ENCODE measurements at regions not wholly inside any gene's neighbourhood (a gene's known extent, or its start where the extent isn't known, plus 50 kb on each side); places are given as distances from the start of the nearest gene placed in this dataset.

DNA sequence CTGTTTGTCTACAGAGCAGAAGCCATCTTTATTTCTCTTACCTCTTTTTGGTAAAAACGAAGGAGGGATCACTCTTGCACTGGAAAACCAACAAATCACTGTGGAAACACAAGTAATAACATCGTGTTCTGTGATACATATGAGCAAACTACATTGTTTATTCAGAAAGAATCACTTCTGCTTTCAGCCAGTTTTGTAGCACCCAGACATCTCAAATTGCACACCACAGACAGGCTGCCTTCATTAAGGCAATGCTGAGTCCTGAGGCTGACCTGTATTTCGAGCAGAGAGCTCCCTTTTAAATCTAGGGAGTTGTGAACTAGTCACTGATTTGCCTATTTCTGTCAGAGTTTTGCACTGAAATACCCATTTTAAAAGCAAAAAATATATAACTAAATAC is 1003.2 kb upstream of the FAM98A start:
- Histone ChIP-seq H3K9me3 (ENCODE audit: control insufficient read depth, low read length) (no peaks in the 10 kb centered on the region), H3K4me1 (ENCODE audit: control insufficient read depth, insufficient read depth, low read length, poor library complexity, severe bottlenecking) (no peaks in the 10 kb centered on the region), H3K27ac (ENCODE audit: insufficient read depth, low read length, poor library complexity, severe bottlenecking) (no peak overlapping the region), H3K36me3 (ENCODE audit: control insufficient read depth, insufficient read depth, low read length) (no peaks in the 10 kb centered on the region), H3K4me3 (ENCODE audit: insufficient read depth, low read depth, low read length, poor library complexity, severe bottlenecking) (no peak overlapping the region), H3K27me3 (replicated peaks; ENCODE audit: control insufficient read depth, insufficient read depth, low read length, poor library complexity, severe bottlenecking) (no peaks in the 10 kb centered on the region)
- no peak for DNase-seq

GRCh38 chr2:34601561-34601960 is 1002.5 kb upstream of the FAM98A start:
- Histone ChIP-seq H3K27me3 (replicated peaks; ENCODE audit: control insufficient read depth, insufficient read depth, low read length, poor library complexity, severe bottlenecking) (no peaks in the 10 kb centered on the region), H3K4me1 (ENCODE audit: control insufficient read depth, insufficient read depth, low read length, poor library complexity, severe bottlenecking) (no peaks in the 10 kb centered on the region), H3K27ac (ENCODE audit: insufficient read depth, low read length, poor library complexity, severe bottlenecking) (no peak overlapping the region), H3K4me3 (ENCODE audit: insufficient read depth, low read depth, low read length, poor library complexity, severe bottlenecking) (no peak overlapping the region), H3K36me3 (ENCODE audit: control insufficient read depth, insufficient read depth, low read length) (no peaks in the 10 kb centered on the region), H3K9me3 (ENCODE audit: control insufficient read depth, low read length) (no peaks in the 10 kb centered on the region)
- no peak for DNase-seq

- Histone ChIP-seq H3K4me3 (ENCODE audit: insufficient read depth, low read depth, low read length, poor library complexity, severe bottlenecking) (no peak overlapping the region), H3K27me3 (replicated peaks; ENCODE audit: control insufficient read depth, insufficient read depth, low read length, poor library complexity, severe bottlenecking) (no peaks in the 10 kb centered on the region), H3K27ac (ENCODE audit: insufficient read depth, low read length, poor library complexity, severe bottlenecking) (no peak overlapping the region), H3K9me3 (ENCODE audit: control insufficient read depth, low read length) (no peaks in the 10 kb centered on the region), H3K4me1 (ENCODE audit: control insufficient read depth, insufficient read depth, low read length, poor library complexity, severe bottlenecking) (no peaks in the 10 kb centered on the region), H3K36me3 (ENCODE audit: control insufficient read depth, insufficient read depth, low read length) (no peaks in the 10 kb centered on the region)
- no peak for DNase-seq
These were observed 979.5 kb upstream of the FAM98A start for GRCh38 chr2:34578641-34579040.

DNA sequence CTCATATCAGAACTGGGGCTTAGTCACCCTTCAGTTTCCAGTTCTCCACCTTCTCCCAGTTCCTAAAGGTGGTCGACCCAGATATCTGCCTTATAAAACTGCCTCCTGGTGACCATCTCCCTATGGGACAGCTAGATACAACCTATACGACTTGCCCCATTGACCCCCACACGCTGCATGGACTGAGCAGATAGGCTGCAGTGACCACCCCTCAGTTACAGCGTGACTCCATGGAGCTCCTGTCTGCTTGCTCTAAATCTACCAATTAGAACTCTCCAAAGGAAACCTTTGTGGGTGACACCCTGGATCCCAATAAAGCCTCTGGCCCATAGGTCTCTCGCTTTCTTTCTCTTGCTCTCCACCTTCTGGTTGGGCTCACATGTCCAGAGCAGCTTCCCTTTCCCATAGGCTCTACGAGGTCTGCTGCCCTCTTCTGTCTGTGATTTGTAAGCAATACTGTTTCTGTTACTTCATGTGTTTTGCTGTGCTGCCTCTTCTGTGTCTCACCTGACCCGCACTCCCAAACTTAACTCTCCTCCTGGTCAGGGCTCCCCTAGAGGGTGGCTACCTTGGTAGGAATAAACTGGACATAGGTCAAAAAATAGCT is 971.3 kb upstream of the FAM98A start:
- Histone ChIP-seq H3K4me1 (ENCODE audit: control insufficient read depth, insufficient read depth, low read length, poor library complexity, severe bottlenecking) (no peaks in the 10 kb centered on the region), H3K9me3 (ENCODE audit: control insufficient read depth, low read length) (no peaks in the 10 kb centered on the region), H3K36me3 (ENCODE audit: control insufficient read depth, insufficient read depth, low read length) (no peaks in the 10 kb centered on the region), H3K27me3 (replicated peaks; ENCODE audit: control insufficient read depth, insufficient read depth, low read length, poor library complexity, severe bottlenecking) (no peaks in the 10 kb centered on the region), H3K27ac (ENCODE audit: insufficient read depth, low read length, poor library complexity, severe bottlenecking) (no peak overlapping the region), H3K4me3 (ENCODE audit: insufficient read depth, low read depth, low read length, poor library complexity, severe bottlenecking) (no peak overlapping the region)
- no peak for DNase-seq

GRCh38 chr2:34567128-34567527 is 968.0 kb upstream of the FAM98A start:
- H3K36me3 ChIP-seq (ENCODE audit: control insufficient read depth, insufficient read depth, low read length), result no peaks in the 10 kb centered on the region

DNA sequence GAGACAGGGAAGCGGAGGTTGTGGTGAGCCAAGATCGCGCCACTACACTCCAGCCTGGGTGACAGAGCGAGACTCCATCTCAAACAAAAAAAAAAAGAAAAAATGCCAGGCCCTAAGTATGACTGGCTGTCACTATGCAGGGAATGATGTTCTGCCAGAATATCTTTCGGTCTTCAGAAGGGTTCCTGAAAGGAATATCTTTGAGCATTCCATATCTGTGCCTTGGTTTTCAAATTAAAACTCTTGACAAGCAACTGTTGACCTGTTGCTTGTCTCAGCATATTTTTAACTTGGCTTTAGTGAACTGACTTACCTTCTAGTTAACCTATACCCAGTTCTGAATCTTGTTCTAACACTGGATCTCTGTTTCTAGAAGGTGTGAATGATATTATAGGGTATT is 953.2 kb upstream of the FAM98A start:
- H3K9me3 ChIP-seq (ENCODE audit: control insufficient read depth, low read length), result no peaks in the 10 kb centered on the region
- no peak overlapping the region for H3K4me3 ChIP-seq (ENCODE audit: insufficient read depth, low read depth, low read length, poor library complexity, severe bottlenecking)
- H3K27me3 ChIP-seq (replicated peaks; ENCODE audit: control insufficient read depth, insufficient read depth, low read length, poor library complexity, severe bottlenecking), result no peaks in the 10 kb centered on the region
- H3K4me1 ChIP-seq (ENCODE audit: control insufficient read depth, insufficient read depth, low read length, poor library complexity, severe bottlenecking), result no peaks in the 10 kb centered on the region
- no peak for DNase-seq
- H3K36me3 ChIP-seq (ENCODE audit: control insufficient read depth, insufficient read depth, low read length), result no peaks in the 10 kb centered on the region
- H3K27ac ChIP-seq (ENCODE audit: insufficient read depth, low read length, poor library complexity, severe bottlenecking), result no peak overlapping the region

More at GRCh38 chr2:34567128-34567527, 968.0 kb upstream of the FAM98A start:
- no peaks in the 10 kb centered on the region for H3K9me3 ChIP-seq (ENCODE audit: control insufficient read depth, low read length)
- DNase-seq, result no peak
- no peaks in the 10 kb centered on the region for H3K27me3 ChIP-seq (replicated peaks; ENCODE audit: control insufficient read depth, insufficient read depth, low read length, poor library complexity, severe bottlenecking)
- no peak overlapping the region for H3K4me3 ChIP-seq (ENCODE audit: insufficient read depth, low read depth, low read length, poor library complexity, severe bottlenecking)
- no peaks in the 10 kb centered on the region for H3K4me1 ChIP-seq (ENCODE audit: control insufficient read depth, insufficient read depth, low read length, poor library complexity, severe bottlenecking)
- H3K27ac ChIP-seq (ENCODE audit: insufficient read depth, low read length, poor library complexity, severe bottlenecking), result no peak overlapping the region

DNA sequence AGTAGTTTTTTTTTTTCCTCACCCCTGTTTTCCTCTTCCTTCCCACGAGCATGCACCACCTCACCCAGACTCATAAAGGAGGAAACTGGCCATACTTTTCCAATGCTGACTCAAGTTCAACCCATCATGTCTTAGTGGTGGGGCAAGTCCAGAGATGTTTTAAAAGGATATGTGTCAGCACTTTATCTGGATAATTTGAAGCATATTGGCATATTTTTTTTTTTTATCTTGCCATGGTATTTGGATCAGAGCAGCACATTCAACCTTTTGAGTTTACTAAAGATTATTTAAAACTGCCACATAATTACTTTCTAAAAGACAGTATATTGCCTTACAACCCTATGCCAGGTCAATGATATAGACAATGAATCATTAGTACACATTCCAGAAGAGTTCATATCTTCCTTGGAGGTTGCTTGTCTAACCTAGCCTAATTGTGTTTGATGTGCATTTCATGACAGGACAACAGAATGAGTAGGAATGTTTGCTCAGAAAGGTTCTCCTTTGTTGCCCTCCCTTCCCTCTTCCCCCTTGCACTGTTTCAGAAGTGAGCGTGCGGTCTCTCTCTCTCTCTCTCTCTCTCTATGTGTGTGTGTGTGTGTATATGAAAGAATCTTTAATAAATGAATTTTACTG is 950.7 kb upstream of the FAM98A start:
- H3K36me3 ChIP-seq (ENCODE audit: control insufficient read depth, insufficient read depth, low read length), result no peaks in the 10 kb centered on the region
- no peak for DNase-seq
- no peak overlapping the region for H3K4me3 ChIP-seq (ENCODE audit: insufficient read depth, low read depth, low read length, poor library complexity, severe bottlenecking)
- H3K9me3 ChIP-seq (ENCODE audit: control insufficient read depth, low read length), result no peaks in the 10 kb centered on the region
- H3K27ac ChIP-seq (ENCODE audit: insufficient read depth, low read length, poor library complexity, severe bottlenecking), result no peak overlapping the region
- H3K4me1 ChIP-seq (ENCODE audit: control insufficient read depth, insufficient read depth, low read length, poor library complexity, severe bottlenecking), result no peaks in the 10 kb centered on the region
- H3K27me3 ChIP-seq (replicated peaks; ENCODE audit: control insufficient read depth, insufficient read depth, low read length, poor library complexity, severe bottlenecking), result no peaks in the 10 kb centered on the region

DNA sequence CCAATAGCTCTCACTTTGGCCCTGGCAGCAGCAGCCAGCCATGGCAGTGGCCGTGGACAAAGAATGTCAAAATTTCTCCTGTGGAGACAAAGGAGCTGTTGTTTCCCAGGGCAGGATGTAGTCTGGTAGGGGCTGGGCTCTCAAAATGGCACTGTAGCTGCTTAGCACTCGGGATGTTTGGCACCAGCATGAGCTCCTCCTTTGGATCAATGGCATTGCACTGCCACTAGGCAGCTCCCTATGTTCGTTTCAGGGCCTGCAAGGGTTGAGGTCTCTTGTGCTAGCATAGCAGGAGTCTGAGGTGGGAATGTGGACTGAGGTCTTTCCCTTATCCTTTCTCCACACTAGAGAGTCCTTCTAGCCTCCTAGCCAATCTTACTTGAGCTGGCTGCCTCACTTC is 948.8 kb upstream of the FAM98A start:
- Histone ChIP-seq H3K9me3 (ENCODE audit: control insufficient read depth, low read length) (no peaks in the 10 kb centered on the region), H3K4me3 (ENCODE audit: insufficient read depth, low read depth, low read length, poor library complexity, severe bottlenecking) (no peak overlapping the region), H3K27me3 (replicated peaks; ENCODE audit: control insufficient read depth, insufficient read depth, low read length, poor library complexity, severe bottlenecking) (no peaks in the 10 kb centered on the region), H3K27ac (ENCODE audit: insufficient read depth, low read length, poor library complexity, severe bottlenecking) (no peak overlapping the region), H3K36me3 (ENCODE audit: control insufficient read depth, insufficient read depth, low read length) (no peaks in the 10 kb centered on the region), H3K4me1 (ENCODE audit: control insufficient read depth, insufficient read depth, low read length, poor library complexity, severe bottlenecking) (no peaks in the 10 kb centered on the region)
- no peak for DNase-seq

- Histone ChIP-seq H3K36me3 (ENCODE audit: control insufficient read depth, insufficient read depth, low read length) (no peaks in the 10 kb centered on the region), H3K4me3 (ENCODE audit: insufficient read depth, low read depth, low read length, poor library complexity, severe bottlenecking) (no peak overlapping the region), H3K27ac (ENCODE audit: insufficient read depth, low read length, poor library complexity, severe bottlenecking) (no peak overlapping the region)
These were observed 948.2 kb upstream of the FAM98A start for GRCh38 chr2:34547340-34547739.

GRCh38 chr2:34545486-34546136 is 946.5 kb upstream of the FAM98A start:
- H3K27me3 ChIP-seq (replicated peaks; ENCODE audit: control insufficient read depth, insufficient read depth, low read length, poor library complexity, severe bottlenecking), result no peaks in the 10 kb centered on the region
- no peaks in the 10 kb centered on the region for H3K36me3 ChIP-seq (ENCODE audit: control insufficient read depth, insufficient read depth, low read length)
- H3K4me1 ChIP-seq (ENCODE audit: control insufficient read depth, insufficient read depth, low read length, poor library complexity, severe bottlenecking), result no peaks in the 10 kb centered on the region
- no peak for DNase-seq
- H3K4me3 ChIP-seq (ENCODE audit: insufficient read depth, low read depth, low read length, poor library complexity, severe bottlenecking), result no peak overlapping the region
- no peak overlapping the region for H3K27ac ChIP-seq (ENCODE audit: insufficient read depth, low read length, poor library complexity, severe bottlenecking)
- no peaks in the 10 kb centered on the region for H3K9me3 ChIP-seq (ENCODE audit: control insufficient read depth, low read length)

More at GRCh38 chr2:34547340-34547739, 948.2 kb upstream of the FAM98A start:
- no peaks in the 10 kb centered on the region for H3K9me3 ChIP-seq (ENCODE audit: control insufficient read depth, low read length)
- H3K4me1 ChIP-seq (ENCODE audit: control insufficient read depth, insufficient read depth, low read length, poor library complexity, severe bottlenecking), result no peaks in the 10 kb centered on the region
- H3K27me3 ChIP-seq (replicated peaks; ENCODE audit: control insufficient read depth, insufficient read depth, low read length, poor library complexity, severe bottlenecking), result no peaks in the 10 kb centered on the region
- no peak for DNase-seq
